ENCODE measurements at regions not wholly inside any gene's neighbourhood (a gene's known extent, or its start where the extent isn't known, plus 50 kb on each side); places are given as distances from the start of the nearest gene placed in this dataset.

GRCh38 chr5:124179819-124180218 is 566.6 kb downstream of the ZNF608 start:
- no peak overlapping the region for H3K27ac ChIP-seq (ENCODE audit: low read depth in 2 of 2, low read length in 1 of 2)
- no peaks in the 10 kb centered on the region for H3K9me3 ChIP-seq
- TF ChIP-seq JUND (IDR thresholded peaks at IDR 0.05) (no peak), RCOR1 (IDR thresholded peaks at IDR 0.05; ENCODE audit: low read length) (peak; percentile 60; the same call in 1 of the 2 replicates), RFX5 (IDR thresholded peaks at IDR 0.05; ENCODE audit: low read length) (no peak), EZH2phosphoT487 (IDR thresholded peaks at IDR 0.05; ENCODE audit: borderline replicate concordance, low read depth) (no peak), NFIC (IDR thresholded peaks at IDR 0.05; ENCODE audit: borderline replicate concordance) (no peak), RXRA (IDR thresholded peaks at IDR 0.05; ENCODE audit: borderline replicate concordance, low read depth) (no peak), SMC3 (IDR thresholded peaks at IDR 0.05; ENCODE audit: low read depth, low read length) (no peak), RAD21 (IDR thresholded peaks at IDR 0.05; ENCODE audit: low read length) (no peak; the same call in 1 of the 2 replicates), PBX3 (IDR thresholded peaks at IDR 0.05) (0 out of 2 replicates have a peak, but pooled peaks have one; percentile 7), EP300 (IDR thresholded peaks at IDR 0.05; ENCODE audit: borderline replicate concordance in 1 of 2, low read depth in 1 of 2, low read length in 1 of 2) (peak in 1 of 2 experiments; percentile 81; a peak in 2 of 4 replicates), FOSL2 (IDR thresholded peaks at IDR 0.05; ENCODE audit: borderline replicate concordance, low read depth) (no peak), TAF1 (IDR thresholded peaks at IDR 0.05; ENCODE audit: borderline replicate concordance, low read depth, low read length) (no peak), GABPA (IDR thresholded peaks at IDR 0.05; ENCODE audit: low read depth) (no peak), ELF1 (IDR thresholded peaks at IDR 0.05) (no peak), TCF12 (IDR thresholded peaks at IDR 0.05) (peak; percentile 29; the same call in 1 of the 2 replicates), REST (IDR thresholded peaks at IDR 0.05; ENCODE audit: low read depth, low read length) (no peak), GATA2 (CRISPR knock-in tag; IDR thresholded peaks at IDR 0.05) (no peak), USF1 (IDR thresholded peaks at IDR 0.05; ENCODE audit: borderline replicate concordance, low read depth) (no peak), MAX (IDR thresholded peaks at IDR 0.05; ENCODE audit: low read depth) (no peak), NRF1 (IDR thresholded peaks at IDR 0.05; ENCODE audit: low read depth, low read length) (no peak), POLR2AphosphoS5 (IDR thresholded peaks at IDR 0.05; ENCODE audit: low read depth, low read length) (peak; percentile 28; the same call in 1 of the 2 replicates), MXI1 (IDR thresholded peaks at IDR 0.05; ENCODE audit: low read depth, low read length) (no peak)
- no peak overlapping the region for H2AFZ ChIP-seq (ENCODE audit: low read depth)
- ChIA-PET CTCF (interaction anchor here (0.6 to 1.1 kb wide), 4 partner anchors 14 to 513 kb away, joined by 3 to 4 read pairs (median 3); no protein-coding TSS in a partner anchor), POLR2A (no interaction called here)
- no peak overlapping the region for H3K4me2 ChIP-seq
- DNase-seq = no peak
- no peaks in the 10 kb centered on the region for H3K79me2 ChIP-seq (ENCODE audit: insufficient read depth)
- no peak overlapping the region for H3K4me3 ChIP-seq (ENCODE audit: low read depth in 2 of 2, low read length in 1 of 2)
- H3K9me2 ChIP-seq = no peaks in the 10 kb centered on the region
- no peaks in the 10 kb centered on the region for H3K27me3 ChIP-seq (ENCODE audit: insufficient read depth)
- H3F3A ChIP-seq (replicated peaks; ENCODE audit: insufficient read depth) = peaks cover 2% of the 10 kb centered on the region
- H3K4me1 ChIP-seq (ENCODE audit: control insufficient read depth in 1 of 2, insufficient read depth in 2 of 2, low read depth in 1 of 2, low read length in 1 of 2) = peaks cover 0 to 2% of the 10 kb centered on the region in 2 experiments; a peak in 1 of 4 replicates
- whole genome bisulfite sequencing (ENCODE audit: low lambda C conversion rate) = 17% methylated on average over 1 of the region's 1 CpG
- no peaks in the 10 kb centered on the region for H3K36me3 ChIP-seq (replicated peaks in 1 of 2; ENCODE audit: control insufficient read depth in 1 of 2, insufficient read depth in 2 of 2, low read length in 1 of 2)
- H3K9ac ChIP-seq = no peak overlapping the region
- H4K20me1 ChIP-seq (ENCODE audit: insufficient read depth) = no peaks in the 10 kb centered on the region

Measured in SK-N-SH (cell line).